Glomerular visceral epithelial cell (primary cell): ENCODE measurements at regions not wholly inside any gene's neighbourhood (a gene's known extent, or its start where the extent isn't known, plus 50 kb on each side); places are given as distances from the start of the nearest gene placed in this dataset.

Experiments
- DNase-seq: peaks from one replicate; pipeline ENCODE4 v3.0.0-alpha.2; 2016; ENCODE audit errors: extremely low spot score

GRCh38 chr10:1952126-1953095 lies 215.1 kb upstream of the ADARB2 start:
- no peak for DNase-seq

GRCh38 chr10:1950803-1951495 lies 213.6 kb upstream of the ADARB2 start:
- DNase-seq, result no peak

- no peak for DNase-seq
Measured at GRCh38 chr10:1947464-1948003, 210.2 kb upstream of the ADARB2 start.

GRCh38 chr10:1944487-1944886 lies 207.2 kb upstream of the ADARB2 start:
- no peak for DNase-seq

- DNase-seq, result no peak
Measured at GRCh38 chr10:1942478-1942877, 205.2 kb upstream of the ADARB2 start.

GRCh38 chr10:1939016-1939415 lies 201.7 kb upstream of the ADARB2 start:
- no peak for DNase-seq

- no peak for DNase-seq
Measured at GRCh38 chr10:1938317-1938716, 201.0 kb upstream of the ADARB2 start.

- no peak for DNase-seq
Measured at GRCh38 chr10:1935912-1936311, 198.6 kb upstream of the ADARB2 start.

GRCh38 chr10:1933215-1933614 lies 195.9 kb upstream of the ADARB2 start:
- no peak for DNase-seq

GRCh38 chr10:1932692-1933094 lies 195.4 kb upstream of the ADARB2 start:
- no peak for DNase-seq

GRCh38 chr10:1928606-1929005 lies 191.3 kb upstream of the ADARB2 start:
- no peak for DNase-seq

- DNase-seq, result no peak
Measured at GRCh38 chr10:1923998-1924397, 186.7 kb upstream of the ADARB2 start.

- DNase-seq, result no peak
Measured at GRCh38 chr10:1923586-1923985, 186.3 kb upstream of the ADARB2 start.

- no peak for DNase-seq
Measured at GRCh38 chr10:1920941-1921340, 183.6 kb upstream of the ADARB2 start.

GRCh38 chr10:1920127-1920526 lies 182.8 kb upstream of the ADARB2 start:
- DNase-seq, result no peak

- no peak for DNase-seq
Measured at GRCh38 chr10:1911771-1912170, 174.4 kb upstream of the ADARB2 start.

- no peak for DNase-seq
Measured at GRCh38 chr10:1903982-1904381, 166.7 kb upstream of the ADARB2 start.

- no peak for DNase-seq
Measured at GRCh38 chr10:1896153-1896552, 158.8 kb upstream of the ADARB2 start.

GRCh38 chr10:1895691-1896090 lies 158.4 kb upstream of the ADARB2 start:
- no peak for DNase-seq

- no peak for DNase-seq
Measured at GRCh38 chr10:1894912-1895311, 157.6 kb upstream of the ADARB2 start.

GRCh38 chr10:1893941-1894340 lies 156.6 kb upstream of the ADARB2 start:
- DNase-seq, result no peak

GRCh38 chr10:1886039-1886438 lies 148.7 kb upstream of the ADARB2 start:
- DNase-seq, result no peak

- no peak for DNase-seq
Measured at GRCh38 chr10:1882728-1883127, 145.4 kb upstream of the ADARB2 start.
